GM18505 (cell line): ENCODE measurements at regions not wholly inside any gene's neighbourhood (a gene's known extent, or its start where the extent isn't known, plus 50 kb on each side); places are given as distances from the start of the nearest gene placed in this dataset.

ENCODE experiments used
- ATAC-seq: cut with Tn5 transposase; IDR thresholded peaks from one replicate; pipeline ENCODE4 v1.9.1; 2021; ENCODE audit not compliant: unreplicated experiment
- POLR2A ChIP-seq: IDR thresholded peaks from 4 replicates; pipeline ENCODE4 v1.6.1; 2011; ENCODE audit warnings: borderline replicate concordance; ENCODE audit not compliant: insufficient read depth, insufficient read length; ENCODE audit errors: extremely low read depth

GRCh38 chr10:4033341-4033896 lies 248.4 kb upstream of the KLF6 start:
- no peak for TF ChIP-seq POLR2A
- peak; percentile 80 for ATAC-seq

- ATAC-seq: no peak
- TF ChIP-seq POLR2A: no peak
These were observed 244.9 kb upstream of the KLF6 start for GRCh38 chr10:4029866-4030265.

GRCh38 chr10:4028854-4029583 lies 244.0 kb upstream of the KLF6 start:
- ATAC-seq: no peak
- TF ChIP-seq POLR2A: no peak

- no peak for TF ChIP-seq POLR2A
- no peak for ATAC-seq
These were observed 243.0 kb upstream of the KLF6 start for GRCh38 chr10:4028027-4028471.

GRCh38 chr10:4025339-4025738 lies 240.3 kb upstream of the KLF6 start:
- no peak for ATAC-seq
- no peak for TF ChIP-seq POLR2A

GRCh38 chr10:4024516-4025245 lies 239.7 kb upstream of the KLF6 start:
- no peak for ATAC-seq
- TF ChIP-seq POLR2A: no peak

- ATAC-seq: no peak
- no peak for TF ChIP-seq POLR2A
These were observed 239.0 kb upstream of the KLF6 start for GRCh38 chr10:4024027-4024426.

GRCh38 chr10:4022473-4022872 lies 237.5 kb upstream of the KLF6 start:
- no peak for TF ChIP-seq POLR2A

GRCh38 chr10:4020631-4021030 lies 235.6 kb upstream of the KLF6 start:
- TF ChIP-seq POLR2A: no peak
- ATAC-seq: no peak

More at GRCh38 chr10:4022473-4022872, 237.5 kb upstream of the KLF6 start:
- ATAC-seq: no peak

- no peak for TF ChIP-seq POLR2A
- ATAC-seq: no peak
These were observed 233.1 kb upstream of the KLF6 start for GRCh38 chr10:4018054-4018511.

GRCh38 chr10:4017336-4017735 lies 232.3 kb upstream of the KLF6 start:
- no peak for ATAC-seq
- TF ChIP-seq POLR2A: no peak

GRCh38 chr10:4016214-4016740 lies 231.3 kb upstream of the KLF6 start:
- ATAC-seq: no peak
- TF ChIP-seq POLR2A: no peak

- ATAC-seq: peak; percentile 57
- TF ChIP-seq POLR2A: no peak
These were observed 228.7 kb upstream of the KLF6 start for GRCh38 chr10:4013651-4014121.

GRCh38 chr10:4012848-4013247 lies 227.8 kb upstream of the KLF6 start:
- no peak for ATAC-seq
- no peak for TF ChIP-seq POLR2A

GRCh38 chr10:4011136-4011812 lies 226.3 kb upstream of the KLF6 start:
- TF ChIP-seq POLR2A: no peak
- no peak for ATAC-seq
